ENCODE measurements at regions not wholly inside any gene's neighbourhood (a gene's known extent, or its start where the extent isn't known, plus 50 kb on each side); places are given as distances from the start of the nearest gene placed in this dataset.

DNA sequence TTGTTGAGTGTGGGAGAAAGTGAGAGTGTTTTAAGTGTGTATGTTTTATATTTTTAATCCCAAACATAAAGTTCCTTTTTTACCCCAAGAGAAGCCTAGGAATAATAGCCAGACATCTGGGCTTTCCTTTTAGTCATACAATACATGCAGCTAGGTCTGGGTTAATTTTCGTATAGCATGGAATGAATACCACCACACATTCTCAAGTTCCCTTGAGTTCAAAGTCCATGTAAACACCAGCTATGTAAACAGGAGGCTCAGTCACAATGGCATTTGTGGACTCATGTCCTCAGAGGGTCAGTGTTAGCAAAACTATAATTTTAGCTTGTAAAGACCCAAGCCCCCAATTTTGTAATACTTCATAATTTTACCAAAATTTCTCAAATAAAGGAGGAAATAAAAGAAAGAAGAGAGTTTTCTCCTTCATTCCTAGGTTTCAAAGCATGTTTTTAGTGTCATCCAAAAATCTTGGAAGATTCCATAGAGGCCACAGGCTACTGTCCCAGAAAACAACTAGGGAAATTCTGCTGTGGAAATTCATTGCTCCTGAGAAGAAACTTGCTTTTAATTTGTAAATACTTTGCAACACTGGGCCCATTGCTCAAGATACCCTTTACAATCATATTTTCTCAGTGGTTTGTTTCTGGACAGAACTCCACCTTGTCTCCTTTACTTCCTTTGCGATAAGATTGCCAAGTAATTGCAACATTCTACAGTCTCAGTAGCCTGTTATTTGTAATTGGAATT lies 671.2 kb downstream of the COL12A1 start:
- ChIA-PET POLR2A (no interaction called here), CTCF (no interaction called here)
- WGBS (ENCODE audit: insufficient coverage), result no CpG with 5 or more reads among the region's 2 CpGs
- no peak overlapping the region for H3K4me3 Mint-ChIP-seq
- no peak overlapping the region for H3K4me2 ChIP-seq (replicated peaks; ENCODE audit: low read depth, low read length, poor library complexity, severe bottlenecking)
- H3K9me3 ChIP-seq (ENCODE audit: control extremely low read depth in 1 of 3, control insufficient read depth in 2 of 3, insufficient read depth in 1 of 3, low read length in 2 of 3), result no peaks in the 10 kb centered on the region
- H3K27me3 Mint-ChIP-seq, result no peaks in the 10 kb centered on the region
- intact Hi-C loops (cut with micrococcal nuclease), result no loop called here
- no peaks in the 10 kb centered on the region for H3K4me1 ChIP-seq (ENCODE audit: control insufficient read depth in 2 of 2, insufficient read depth in 2 of 2, low read length in 2 of 2)
- no peak overlapping the region for H2AFZ ChIP-seq (ENCODE audit: insufficient read depth, low read depth, low read length, poor library complexity, severe bottlenecking)
- H3K4me3 ChIP-seq (ENCODE audit: control extremely low read depth in 1 of 5, extremely low read depth in 1 of 5, insufficient read depth in 1 of 5, low read depth in 2 of 5, low read length in 4 of 5), result no peak overlapping the region
- no peak for TF ChIP-seq EZH2 (IDR thresholded peaks at IDR 0.05; ENCODE audit: borderline replicate concordance, insufficient read depth, low read depth, low read length, poor library complexity, severe bottlenecking)
- TF ChIP-seq, protein P1, sequence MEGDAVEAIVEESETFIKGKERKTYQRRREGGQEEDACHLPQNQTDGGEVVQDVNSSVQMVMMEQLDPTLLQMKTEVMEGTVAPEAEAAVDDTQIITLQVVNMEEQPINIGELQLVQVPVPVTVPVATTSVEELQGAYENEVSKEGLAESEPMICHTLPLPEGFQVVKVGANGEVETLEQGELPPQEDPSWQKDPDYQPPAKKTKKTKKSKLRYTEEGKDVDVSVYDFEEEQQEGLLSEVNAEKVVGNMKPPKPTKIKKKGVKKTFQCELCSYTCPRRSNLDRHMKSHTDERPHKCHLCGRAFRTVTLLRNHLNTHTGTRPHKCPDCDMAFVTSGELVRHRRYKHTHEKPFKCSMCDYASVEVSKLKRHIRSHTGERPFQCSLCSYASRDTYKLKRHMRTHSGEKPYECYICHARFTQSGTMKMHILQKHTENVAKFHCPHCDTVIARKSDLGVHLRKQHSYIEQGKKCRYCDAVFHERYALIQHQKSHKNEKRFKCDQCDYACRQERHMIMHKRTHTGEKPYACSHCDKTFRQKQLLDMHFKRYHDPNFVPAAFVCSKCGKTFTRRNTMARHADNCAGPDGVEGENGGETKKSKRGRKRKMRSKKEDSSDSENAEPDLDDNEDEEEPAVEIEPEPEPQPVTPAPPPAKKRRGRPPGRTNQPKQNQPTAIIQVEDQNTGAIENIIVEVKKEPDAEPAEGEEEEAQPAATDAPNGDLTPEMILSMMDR (IDR thresholded peaks at IDR 0.05), result no peak
- no peaks in the 10 kb centered on the region for H3K36me3 ChIP-seq (replicated peaks in 1 of 2; ENCODE audit: control extremely low read depth in 1 of 2, control insufficient read depth in 1 of 2, extremely low read depth in 1 of 2, insufficient read depth in 2 of 2, low read length in 1 of 2)
- H3K79me2 ChIP-seq (ENCODE audit: control insufficient read depth, insufficient read depth, low read length), result no peaks in the 10 kb centered on the region
- H3K27me3 ChIP-seq (replicated peaks in 1 of 4; ENCODE audit: control extremely low read depth in 1 of 4, control insufficient read depth in 3 of 4, insufficient read depth in 4 of 4, low read length in 3 of 4), result no peaks in the 10 kb centered on the region
- no peak overlapping the region for H3K27ac ChIP-seq (ENCODE audit: low read length in 2 of 2)
- no peak overlapping the region for H3K9ac ChIP-seq (ENCODE audit: low read length)
- DNase-seq, result no peak
- no peaks in the 10 kb centered on the region for H4K20me1 ChIP-seq (ENCODE audit: control insufficient read depth, insufficient read depth, low read length, poor library complexity, severe bottlenecking)
- peaks cover 2% of the 10 kb centered on the region for H3K9me3 Mint-ChIP-seq (ENCODE audit: insufficient read depth)
- no peak for ATAC-seq (ENCODE audit: low read depth)
- no peak overlapping the region for H3K27ac Mint-ChIP-seq
- H3K4me1 Mint-ChIP-seq, result no peaks in the 10 kb centered on the region

DNA sequence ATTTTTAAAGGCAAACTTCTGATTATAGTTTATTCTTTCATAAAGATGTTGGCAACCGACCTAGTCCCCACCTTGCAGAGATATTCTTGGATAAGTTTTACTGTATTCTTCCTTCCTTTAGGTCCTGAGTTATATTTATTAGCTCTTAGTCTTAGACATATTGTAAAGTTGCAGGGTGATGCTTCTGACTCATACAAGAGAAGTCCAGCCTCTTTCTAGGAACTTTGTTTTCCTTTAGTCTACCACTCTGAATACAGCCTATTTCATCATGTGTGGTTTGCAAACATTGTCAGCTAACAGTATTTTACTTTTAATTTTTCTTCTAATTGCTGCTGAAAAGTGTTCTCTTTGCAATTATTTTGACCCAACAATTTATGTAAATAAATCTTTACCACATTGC lies 686.7 kb downstream of the COL12A1 start:
- DNase-seq (no peak), ATAC-seq (ENCODE audit: low read depth) (no peak)
- H3K9me3 ChIP-seq (ENCODE audit: control extremely low read depth in 1 of 3, control insufficient read depth in 2 of 3, insufficient read depth in 1 of 3, low read length in 2 of 3), result peaks cover 0 to 2% (median 0%) of the 10 kb centered on the region in 3 donors
- no peaks in the 10 kb centered on the region for H3K9me3 Mint-ChIP-seq (ENCODE audit: insufficient read depth)
- ChIA-PET POLR2A (no interaction called here), CTCF (no interaction called here)
- no peak overlapping the region for H3K27ac ChIP-seq (ENCODE audit: low read length in 2 of 2)
- intact Hi-C loops (cut with micrococcal nuclease), result no loop called here
- no peaks in the 10 kb centered on the region for H3K79me2 ChIP-seq (ENCODE audit: control insufficient read depth, insufficient read depth, low read length)
- no peak overlapping the region for H3K4me2 ChIP-seq (replicated peaks; ENCODE audit: low read depth, low read length, poor library complexity, severe bottlenecking)
- no peaks in the 10 kb centered on the region for H3K4me1 Mint-ChIP-seq
- H3K27me3 Mint-ChIP-seq, result no peaks in the 10 kb centered on the region
- H3K36me3 ChIP-seq (replicated peaks in 1 of 2; ENCODE audit: control extremely low read depth in 1 of 2, control insufficient read depth in 1 of 2, extremely low read depth in 1 of 2, insufficient read depth in 2 of 2, low read length in 1 of 2), result no peaks in the 10 kb centered on the region
- no peaks in the 10 kb centered on the region for H4K20me1 ChIP-seq (ENCODE audit: control insufficient read depth, insufficient read depth, low read length, poor library complexity, severe bottlenecking)
- TF ChIP-seq, protein P1 (IDR thresholded peaks at IDR 0.05), result no peak
- TF ChIP-seq EZH2 (IDR thresholded peaks at IDR 0.05; ENCODE audit: borderline replicate concordance, insufficient read depth, low read depth, low read length, poor library complexity, severe bottlenecking), result no peak
- H3K9ac ChIP-seq (ENCODE audit: low read length), result no peak overlapping the region
- H3K27ac Mint-ChIP-seq, result no peak overlapping the region
- no peak overlapping the region for H3K4me3 Mint-ChIP-seq
- H3K4me3 ChIP-seq (ENCODE audit: control extremely low read depth in 1 of 5, extremely low read depth in 1 of 5, insufficient read depth in 1 of 5, low read depth in 2 of 5, low read length in 4 of 5), result no peak overlapping the region
- H3K4me1 ChIP-seq (ENCODE audit: control insufficient read depth in 2 of 2, insufficient read depth in 2 of 2, low read length in 2 of 2), result no peaks in the 10 kb centered on the region
- no peaks in the 10 kb centered on the region for H3K27me3 ChIP-seq (replicated peaks in 1 of 4; ENCODE audit: control extremely low read depth in 1 of 4, control insufficient read depth in 3 of 4, insufficient read depth in 4 of 4, low read length in 3 of 4)
- H2AFZ ChIP-seq (ENCODE audit: insufficient read depth, low read depth, low read length, poor library complexity, severe bottlenecking), result no peak overlapping the region
- WGBS (ENCODE audit: insufficient coverage), result no CpG with 5 or more reads among the region's 1 CpG
